ENCODE measurements at regions not wholly inside any gene's neighbourhood (a gene's known extent, or its start where the extent isn't known, plus 50 kb on each side); places are given as distances from the start of the nearest gene placed in this dataset.

DNA sequence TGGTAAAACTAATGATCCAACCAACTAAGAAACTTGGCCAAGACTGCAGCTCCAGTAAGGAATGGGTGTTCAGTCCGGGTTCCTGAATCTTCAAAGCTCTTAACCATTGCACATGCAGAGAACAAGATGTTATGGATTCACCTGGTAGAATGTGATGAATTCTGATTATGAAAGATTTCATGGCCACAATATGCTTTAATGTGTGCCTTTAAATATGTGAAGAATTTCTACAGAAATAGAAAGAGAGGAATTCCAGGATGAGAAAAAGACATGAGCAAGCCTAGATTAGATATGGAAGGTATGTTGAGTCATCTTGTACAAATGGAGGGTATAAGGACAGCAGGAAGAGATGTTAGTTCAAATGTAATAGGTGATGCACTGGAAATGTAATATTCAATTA is 472.2 kb upstream of the TENM3 start:
- no peak for TF ChIP-seq POLR2A (IDR thresholded peaks at IDR 0.05)
- TF ChIP-seq, protein P1, sequence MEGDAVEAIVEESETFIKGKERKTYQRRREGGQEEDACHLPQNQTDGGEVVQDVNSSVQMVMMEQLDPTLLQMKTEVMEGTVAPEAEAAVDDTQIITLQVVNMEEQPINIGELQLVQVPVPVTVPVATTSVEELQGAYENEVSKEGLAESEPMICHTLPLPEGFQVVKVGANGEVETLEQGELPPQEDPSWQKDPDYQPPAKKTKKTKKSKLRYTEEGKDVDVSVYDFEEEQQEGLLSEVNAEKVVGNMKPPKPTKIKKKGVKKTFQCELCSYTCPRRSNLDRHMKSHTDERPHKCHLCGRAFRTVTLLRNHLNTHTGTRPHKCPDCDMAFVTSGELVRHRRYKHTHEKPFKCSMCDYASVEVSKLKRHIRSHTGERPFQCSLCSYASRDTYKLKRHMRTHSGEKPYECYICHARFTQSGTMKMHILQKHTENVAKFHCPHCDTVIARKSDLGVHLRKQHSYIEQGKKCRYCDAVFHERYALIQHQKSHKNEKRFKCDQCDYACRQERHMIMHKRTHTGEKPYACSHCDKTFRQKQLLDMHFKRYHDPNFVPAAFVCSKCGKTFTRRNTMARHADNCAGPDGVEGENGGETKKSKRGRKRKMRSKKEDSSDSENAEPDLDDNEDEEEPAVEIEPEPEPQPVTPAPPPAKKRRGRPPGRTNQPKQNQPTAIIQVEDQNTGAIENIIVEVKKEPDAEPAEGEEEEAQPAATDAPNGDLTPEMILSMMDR (IDR thresholded peaks at IDR 0.05) = no peak
